K562 (cell line): ENCODE measurements at regions not wholly inside any gene's neighbourhood (a gene's known extent, or its start where the extent isn't known, plus 50 kb on each side); places are given as distances from the start of the nearest gene placed in this dataset.

ENCODE experiments used
- CTCF ChIP-seq, 3 experiments: IDR thresholded peaks in 2 of 3; conservative IDR thresholded peaks in 1 of 3; 2 replicates each; pipeline ENCODE4 v1.5.1; 2011 to 2012; ENCODE audit warnings: low read length in 3 of 3, mild to moderate bottlenecking in 3 of 3, control low read depth in 2 of 3, improper control_type of control experiment in 1 of 3, inconsistent platforms in 1 of 3, low read depth in 1 of 3, mixed read lengths in 1 of 3, moderate library complexity in 1 of 3; ENCODE audit not compliant: insufficient read depth in 2 of 3
- POLR2AphosphoS2 ChIP-seq: IDR thresholded peaks from 2 replicates; pipeline ENCODE4 v1.6.1; 2012; ENCODE audit warnings: low read length, improper control_type of control experiment

DNA sequence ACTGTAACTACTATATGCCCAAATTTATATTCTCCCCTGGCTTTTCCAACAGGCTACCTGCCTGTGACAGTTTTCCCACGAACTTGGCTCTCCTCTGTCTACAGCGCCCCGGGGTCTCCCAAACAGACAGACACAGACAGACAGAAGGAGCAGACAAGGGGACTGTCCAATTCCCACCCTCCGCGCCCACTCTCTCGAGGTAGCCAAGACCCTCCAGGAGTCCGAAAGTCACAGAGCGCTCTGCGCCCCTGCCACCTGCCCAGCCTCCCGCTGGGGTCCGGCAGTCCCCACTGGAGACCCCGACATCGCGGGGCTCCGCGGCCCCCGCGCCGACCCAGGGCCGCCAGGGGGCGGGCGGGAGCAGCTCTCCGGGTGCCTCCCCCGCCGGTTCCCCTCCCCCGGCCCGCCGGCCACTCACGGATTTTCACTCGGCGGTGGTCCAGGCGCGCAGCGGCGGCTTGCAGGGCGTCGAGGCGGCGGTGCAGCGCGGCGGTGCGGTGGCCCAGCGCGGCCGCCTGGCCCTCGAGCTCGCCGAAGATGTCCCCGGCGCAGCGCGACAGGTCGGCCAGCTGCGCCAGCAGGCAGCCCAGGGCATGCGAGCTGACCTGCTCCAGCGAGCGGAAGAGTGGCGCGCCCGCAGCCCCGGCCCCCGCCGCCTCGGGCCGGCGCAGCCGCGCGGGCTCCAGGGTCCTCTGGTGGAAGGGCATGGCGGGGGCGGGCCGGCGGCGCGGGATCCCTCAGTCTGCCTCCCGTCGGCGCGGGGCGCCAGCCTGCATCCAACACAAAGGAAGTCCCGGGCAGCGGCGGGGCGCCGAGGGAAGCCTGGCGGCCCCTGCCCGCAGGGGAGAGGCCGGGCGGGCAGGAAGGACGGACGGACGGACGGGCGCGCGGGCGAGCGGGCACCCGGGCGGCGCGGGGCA lies 81.3 kb upstream of the CCDC28A start:
- peak; percentile 55 to 75 (median 64); a peak in 5 of 6 replicates for TF ChIP-seq CTCF (IDR thresholded peaks at IDR 0.05 in 2 of 3, conservative IDR thresholded peaks at IDR 0.05 in 1 of 3; ENCODE audit: insufficient read depth in 2 of 3, low read depth in 1 of 3, low read length in 3 of 3)
- no peak for TF ChIP-seq POLR2AphosphoS2
